ENCODE measurements at regions not wholly inside any gene's neighbourhood (a gene's known extent, or its start where the extent isn't known, plus 50 kb on each side); places are given as distances from the start of the nearest gene placed in this dataset.

DNA sequence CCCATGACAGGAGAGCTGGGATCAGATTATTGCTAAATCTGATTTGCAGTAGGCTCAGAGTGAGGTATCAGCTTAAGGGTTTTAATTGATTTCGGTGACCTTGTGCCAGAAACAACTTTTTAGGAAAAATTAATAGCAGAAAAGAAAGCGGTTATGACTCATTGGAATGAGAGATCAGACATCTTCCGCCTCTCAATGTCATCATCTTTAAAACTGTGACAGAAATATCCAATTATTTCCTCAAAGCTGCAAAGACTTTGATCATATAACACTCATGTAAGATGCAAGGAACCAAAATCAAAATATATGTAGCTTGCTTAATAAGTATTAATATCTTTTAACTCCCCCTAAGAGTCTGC, 190.1 kb upstream of the FOXF1 start:
- Mint-ChIP-seq H3K27ac (no peak overlapping the region), H3K27me3 (no peaks in the 10 kb centered on the region), H3K4me3 (no peak overlapping the region), H3K9me3 (peaks cover under 1% of the 10 kb centered on the region), H3K4me1 (ENCODE audit: low read depth) (no peaks in the 10 kb centered on the region), H3K36me3 (no peaks in the 10 kb centered on the region)
- CTCF ChIA-PET = interaction anchor here (0.9 kb wide), 1 partner anchor 198 kb away, joined by 4 read pairs; no protein-coding TSS in a partner anchor
- no peak for DNase-seq
- POLR2A ChIA-PET = no interaction called here
- intact Hi-C loops (cut with micrococcal nuclease) = no loop called here

DNA sequence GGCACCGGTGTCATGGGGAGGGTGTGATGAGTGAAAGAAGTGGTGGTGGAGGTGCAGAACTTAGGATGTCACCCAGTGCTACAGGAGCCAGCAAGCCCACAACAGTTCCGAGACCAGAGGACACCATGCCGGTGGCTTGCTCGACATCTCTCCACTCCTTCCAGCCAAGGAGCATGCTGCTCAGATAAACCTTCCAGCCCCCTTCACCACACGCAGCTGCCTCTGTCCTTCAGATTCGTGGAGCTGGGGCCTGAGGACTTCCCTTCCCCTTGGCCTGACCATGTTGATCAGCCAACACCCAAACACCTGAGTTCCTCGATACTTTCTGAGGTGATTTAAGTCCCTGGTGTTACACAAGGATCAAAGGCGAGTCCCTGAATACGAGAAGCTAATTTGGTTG, 188.8 kb upstream of the FOXF1 start:
- Mint-ChIP-seq H3K27me3 (peaks cover 2% of the 10 kb centered on the region), H3K36me3 (no peaks in the 10 kb centered on the region), H3K9me3 (peaks cover 6% of the 10 kb centered on the region), H3K27ac (no peak overlapping the region), H3K4me1 (ENCODE audit: low read depth) (no peaks in the 10 kb centered on the region), H3K4me3 (no peak overlapping the region)
- POLR2A ChIA-PET = no interaction called here
- no peak for DNase-seq
- CTCF ChIA-PET = no interaction called here
- intact Hi-C loops (cut with micrococcal nuclease) = no loop called here

DNA sequence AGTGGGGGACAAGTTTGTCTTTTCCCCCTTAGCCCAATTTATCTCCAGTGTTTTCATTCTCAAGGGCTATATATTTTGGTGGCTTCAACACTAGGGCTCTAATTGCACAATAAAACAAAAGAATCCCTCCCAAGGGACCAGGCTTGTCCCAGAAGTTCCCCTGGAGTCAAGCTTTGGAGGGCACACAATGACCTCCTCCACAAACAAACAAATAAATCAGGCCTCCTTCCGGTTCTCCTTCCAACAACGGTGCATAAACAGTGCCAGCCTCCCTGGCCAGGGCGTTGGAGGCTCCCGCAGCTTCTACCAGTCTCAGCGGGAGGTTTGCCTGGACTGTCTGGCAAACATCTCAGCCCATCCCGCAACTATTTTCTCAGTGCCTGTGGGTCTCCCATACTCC, 188.0 kb upstream of the FOXF1 start:
- no peaks in the 10 kb centered on the region for H3K4me1 Mint-ChIP-seq (ENCODE audit: low read depth)
- no peak overlapping the region for H3K27ac Mint-ChIP-seq
- intact Hi-C loops (cut with micrococcal nuclease) = no loop called here
- DNase-seq = no peak
- peaks cover 6% of the 10 kb centered on the region for H3K9me3 Mint-ChIP-seq
- no peak overlapping the region for H3K4me3 Mint-ChIP-seq
- POLR2A ChIA-PET = no interaction called here
- H3K27me3 Mint-ChIP-seq = peaks cover 3% of the 10 kb centered on the region
- H3K36me3 Mint-ChIP-seq = no peaks in the 10 kb centered on the region
- CTCF ChIA-PET = interaction anchor here (1.2 kb wide), 1 partner anchor 195 kb away, joined by 4 read pairs; no protein-coding TSS in a partner anchor

DNA sequence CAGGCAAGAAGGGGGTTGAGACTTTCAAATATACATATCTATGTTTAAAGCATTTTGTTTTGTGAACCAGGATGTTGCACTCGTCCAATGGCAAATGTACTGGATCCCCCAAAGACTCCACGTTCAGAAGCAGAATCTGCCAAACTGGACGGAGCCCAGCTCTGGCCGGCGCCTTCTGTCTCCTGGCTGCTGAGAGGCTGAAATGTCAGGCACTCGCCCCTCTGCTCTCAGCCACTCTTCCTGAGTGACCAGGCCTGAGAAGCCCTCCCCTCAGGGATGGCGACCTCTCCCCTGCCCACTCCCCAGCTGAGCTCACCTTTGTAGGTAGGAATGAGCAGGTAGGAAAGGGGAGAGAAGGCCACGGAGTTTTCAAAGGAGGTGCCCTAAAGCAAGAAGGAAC, 187.5 kb upstream of the FOXF1 start:
- H3K9me3 Mint-ChIP-seq = peaks cover 6% of the 10 kb centered on the region
- CTCF ChIA-PET = interaction anchor here (1.2 kb wide), 1 partner anchor 195 kb away, joined by 4 read pairs; no protein-coding TSS in a partner anchor
- H3K4me1 Mint-ChIP-seq (ENCODE audit: low read depth) = no peaks in the 10 kb centered on the region
- POLR2A ChIA-PET = no interaction called here
- H3K4me3 Mint-ChIP-seq = no peak overlapping the region
- intact Hi-C loops (cut with micrococcal nuclease) = no loop called here
- H3K36me3 Mint-ChIP-seq = no peaks in the 10 kb centered on the region
- H3K27ac Mint-ChIP-seq = no peak overlapping the region
- peaks cover 5% of the 10 kb centered on the region for H3K27me3 Mint-ChIP-seq
- no peak for DNase-seq

DNA sequence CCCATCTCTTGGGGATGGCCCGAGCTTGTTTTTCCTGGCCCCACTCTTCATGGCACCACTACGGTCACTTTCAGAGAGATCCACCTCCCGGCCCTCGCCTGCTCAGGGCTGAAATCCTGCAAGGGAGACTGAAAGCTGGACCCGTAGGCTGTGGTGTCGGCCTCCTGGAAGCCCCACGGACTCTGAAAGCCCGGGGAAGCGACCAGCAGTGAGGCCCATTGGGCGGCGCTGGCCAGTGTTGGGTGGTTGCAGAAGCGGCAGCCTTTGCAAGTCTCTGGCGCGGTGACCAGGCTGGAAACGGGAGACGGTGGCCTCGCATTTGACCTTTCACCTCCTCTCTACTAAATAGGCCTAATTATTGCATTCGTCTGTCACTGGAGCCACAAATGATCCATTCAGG, 186.0 kb upstream of the FOXF1 start:
- DNase-seq = no peak
- H3K4me1 Mint-ChIP-seq (ENCODE audit: low read depth) = peaks cover 4% of the 10 kb centered on the region
- H3K9me3 Mint-ChIP-seq = peaks cover 6% of the 10 kb centered on the region
- peaks cover 6% of the 10 kb centered on the region for H3K27me3 Mint-ChIP-seq
- no peaks in the 10 kb centered on the region for H3K36me3 Mint-ChIP-seq
- ChIA-PET CTCF (no interaction called here), POLR2A (no interaction called here)
- no peak overlapping the region for H3K27ac Mint-ChIP-seq
- H3K4me3 Mint-ChIP-seq = no peak overlapping the region
- intact Hi-C loops (cut with micrococcal nuclease) = no loop called here

DNA sequence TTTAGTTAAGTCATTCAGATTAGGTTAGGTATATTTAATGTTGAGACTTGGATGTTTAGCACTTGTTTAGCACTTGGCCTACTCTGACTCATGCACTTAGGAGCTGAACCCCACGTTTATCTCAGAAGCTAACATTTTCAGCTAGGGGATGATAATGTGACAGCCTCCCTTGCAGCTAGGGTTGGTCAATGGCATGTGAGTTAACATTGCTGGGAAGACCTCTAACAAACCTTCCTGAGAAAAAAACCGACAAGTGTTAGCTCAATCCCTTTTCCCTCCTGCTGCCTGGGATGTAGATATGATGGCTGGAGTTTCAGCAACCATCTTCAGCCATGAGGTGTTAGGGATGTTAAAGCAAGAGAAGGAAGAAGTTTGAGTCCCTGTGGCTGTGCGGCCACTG, 185.0 kb upstream of the FOXF1 start:
- intact Hi-C loops (cut with micrococcal nuclease) = no loop called here
- H3K27me3 Mint-ChIP-seq = peaks cover 11% of the 10 kb centered on the region
- ChIA-PET CTCF (no interaction called here), POLR2A (no interaction called here)
- peaks cover 6% of the 10 kb centered on the region for H3K9me3 Mint-ChIP-seq
- H3K4me3 Mint-ChIP-seq = no peak overlapping the region
- no peaks in the 10 kb centered on the region for H3K36me3 Mint-ChIP-seq
- peaks cover 4% of the 10 kb centered on the region for H3K4me1 Mint-ChIP-seq (ENCODE audit: low read depth)
- no peak overlapping the region for H3K27ac Mint-ChIP-seq
- DNase-seq = no peak

DNA sequence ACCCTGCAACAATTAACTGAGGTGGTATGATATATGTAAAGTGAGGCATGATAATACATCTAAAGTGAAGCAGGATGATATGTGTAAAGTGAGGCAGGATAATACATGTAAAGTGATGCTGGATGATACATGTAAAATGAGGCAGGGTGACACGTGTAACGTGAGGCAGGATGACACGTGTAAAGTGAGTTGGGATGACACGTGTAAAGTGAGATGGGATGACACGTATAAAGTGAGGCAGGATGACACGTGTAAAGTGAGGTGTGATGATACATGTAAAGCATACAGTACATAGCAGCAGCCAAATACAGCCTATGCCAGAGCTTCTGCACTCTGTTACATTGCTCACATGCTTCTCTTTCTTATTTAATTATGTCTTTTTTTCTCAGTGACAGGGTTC, 184.4 kb upstream of the FOXF1 start:
- CTCF ChIA-PET = no interaction called here

DNA sequence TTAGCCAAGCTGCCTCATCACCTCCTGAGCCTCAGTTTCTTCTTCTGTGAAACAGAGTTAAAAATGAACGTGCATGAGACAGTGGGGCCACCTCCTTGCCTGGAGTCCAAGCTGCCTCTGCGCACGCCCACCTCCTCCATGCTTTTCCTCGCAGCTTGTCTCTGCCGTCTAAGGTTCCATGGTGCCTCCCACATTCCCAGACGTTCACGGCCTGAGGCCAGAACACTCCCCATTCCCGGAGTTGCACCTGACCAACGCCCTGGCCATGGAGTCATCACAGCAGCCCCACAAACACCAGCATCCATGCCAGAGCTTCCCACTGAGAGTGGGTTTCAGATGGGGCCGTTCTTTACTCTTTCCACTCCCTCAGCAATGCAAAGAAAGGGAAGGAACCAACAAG, 183.0 kb upstream of the FOXF1 start:
- Mint-ChIP-seq H3K36me3 (no peaks in the 10 kb centered on the region), H3K4me1 (ENCODE audit: low read depth) (peaks cover 4% of the 10 kb centered on the region), H3K9me3 (peaks cover 6% of the 10 kb centered on the region), H3K27me3 (peaks cover 20% of the 10 kb centered on the region), H3K27ac (no peak overlapping the region), H3K4me3 (no peak overlapping the region)
- POLR2A ChIA-PET = no interaction called here
- intact Hi-C loops (cut with micrococcal nuclease) = no loop called here
- no peak for DNase-seq
- CTCF ChIA-PET = no interaction called here

More for the DNA sequence above, 184.4 kb upstream of the FOXF1 start:
- POLR2A ChIA-PET = no interaction called here
- H3K36me3 Mint-ChIP-seq = no peaks in the 10 kb centered on the region
- no peak for DNase-seq
- no peak overlapping the region for H3K27ac Mint-ChIP-seq
- H3K9me3 Mint-ChIP-seq = peaks cover 6% of the 10 kb centered on the region
- H3K27me3 Mint-ChIP-seq = peaks cover 14% of the 10 kb centered on the region
- H3K4me1 Mint-ChIP-seq (ENCODE audit: low read depth) = peaks cover 4% of the 10 kb centered on the region
- intact Hi-C loops (cut with micrococcal nuclease) = no loop called here
- H3K4me3 Mint-ChIP-seq = no peak overlapping the region

DNA sequence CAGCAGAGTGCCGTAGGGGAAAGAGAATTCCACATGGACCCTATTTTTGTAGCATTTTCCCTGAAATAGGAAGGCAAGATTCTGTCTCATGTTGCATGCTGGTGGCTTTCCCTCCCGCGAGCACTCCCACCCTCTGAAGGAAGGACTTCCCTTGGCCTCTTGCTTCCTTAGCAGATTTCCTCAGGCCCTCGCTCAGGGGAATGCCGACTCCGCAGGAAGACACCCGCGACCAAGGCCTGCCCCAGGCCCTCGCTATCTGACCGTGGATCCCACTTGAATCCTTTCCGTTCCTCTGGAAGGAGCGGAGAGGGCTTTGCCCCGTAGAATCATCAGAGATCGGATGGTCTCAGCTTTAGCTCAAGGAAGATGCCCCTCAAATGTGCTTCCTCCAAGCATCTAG, 179.4 kb upstream of the FOXF1 start:
- intact Hi-C loops (cut with micrococcal nuclease) = no loop called here
- CTCF ChIA-PET = no interaction called here
- DNase-seq = no peak
- Mint-ChIP-seq H3K9me3 (peaks cover under 1% of the 10 kb centered on the region), H3K4me3 (no peak overlapping the region), H3K27ac (no peak overlapping the region), H3K4me1 (ENCODE audit: low read depth) (peaks cover 4% of the 10 kb centered on the region), H3K36me3 (no peaks in the 10 kb centered on the region), H3K27me3 (peaks cover 24% of the 10 kb centered on the region)
- POLR2A ChIA-PET = no interaction called here

DNA sequence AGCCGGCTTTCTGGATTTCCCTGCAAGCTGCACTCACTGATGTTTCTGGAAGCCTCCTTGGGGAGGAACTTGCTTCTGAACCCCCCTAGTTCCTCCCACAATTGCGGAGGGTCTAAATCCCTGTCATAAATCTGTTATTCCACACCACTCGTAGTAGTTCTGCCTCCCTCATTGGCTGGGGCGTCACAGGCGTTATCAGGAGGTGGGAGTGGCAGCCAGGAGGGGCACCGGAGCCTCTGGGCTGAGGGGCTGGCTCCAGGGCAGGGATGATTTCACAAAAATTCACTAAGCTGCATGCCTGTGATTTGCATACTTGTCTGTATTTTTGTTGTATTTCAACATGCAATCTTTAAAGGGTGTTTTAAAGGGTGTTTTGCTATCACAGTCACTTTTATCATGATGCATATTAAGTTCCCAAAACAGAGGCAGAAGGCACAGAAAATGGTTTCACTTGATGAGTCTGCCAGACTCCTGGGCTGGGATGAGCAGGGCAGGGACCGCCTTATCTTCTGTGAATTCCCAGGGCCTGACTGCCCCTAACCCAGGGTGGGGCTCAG, 176.2 kb upstream of the FOXF1 start:
- no peaks in the 10 kb centered on the region for H3K36me3 Mint-ChIP-seq
- H3K27ac Mint-ChIP-seq = no peak overlapping the region
- H3K27me3 Mint-ChIP-seq = peaks cover 21% of the 10 kb centered on the region
- H3K4me1 Mint-ChIP-seq (ENCODE audit: low read depth) = no peaks in the 10 kb centered on the region
- intact Hi-C loops (cut with micrococcal nuclease) = no loop called here
- DNase-seq = no peak
- ChIA-PET POLR2A (interaction anchor here (0.6 kb wide), 1 partner anchor 81 kb away, joined by 3 read pairs; no protein-coding TSS in a partner anchor), CTCF (no interaction called here)
- H3K9me3 Mint-ChIP-seq = peaks cover 4% of the 10 kb centered on the region
- H3K4me3 Mint-ChIP-seq = no peak overlapping the region

DNA sequence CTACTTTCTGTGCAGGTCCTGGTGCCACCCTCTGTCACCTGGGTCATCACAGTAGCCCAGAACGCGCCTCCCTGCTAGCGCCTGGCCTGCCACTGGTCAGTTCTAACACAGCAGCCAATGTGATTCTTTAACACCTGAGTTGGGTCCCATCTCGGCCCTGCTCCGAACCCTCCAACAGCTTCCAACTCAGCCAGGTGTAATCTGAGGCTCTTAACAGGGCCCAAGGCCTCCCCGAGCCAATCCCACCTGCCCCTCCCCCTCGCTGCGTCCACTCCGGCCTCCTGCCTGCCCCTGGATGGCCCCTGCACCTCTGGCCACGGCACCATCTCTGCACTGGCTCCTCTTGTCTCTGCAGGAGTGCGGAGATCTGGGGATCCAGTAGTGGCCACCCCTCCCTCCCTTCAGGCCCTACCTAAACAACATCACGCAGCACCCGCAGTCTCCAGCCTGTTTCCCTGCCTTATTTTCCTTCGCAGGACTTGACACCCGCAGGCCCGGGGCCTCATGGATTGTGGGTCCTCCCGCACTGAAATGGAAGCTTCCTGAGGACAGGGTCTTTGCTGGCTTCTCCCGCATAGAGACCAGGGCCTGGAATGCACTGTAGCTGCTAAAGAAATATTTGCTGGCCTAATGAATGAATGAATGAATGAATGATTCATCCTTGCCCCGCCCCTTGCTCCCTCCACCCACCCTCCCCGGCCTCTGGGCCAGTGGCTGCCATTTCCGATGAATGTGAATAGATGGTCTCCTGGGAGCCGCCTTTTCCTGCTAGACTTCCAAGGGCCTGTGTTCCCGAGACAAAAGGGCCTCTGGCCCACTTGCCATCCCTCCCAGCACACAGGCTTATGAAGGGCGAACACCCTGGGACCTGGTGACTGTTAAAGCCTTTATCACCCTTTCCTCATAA, 174.8 kb upstream of the FOXF1 start:
- peaks cover 14% of the 10 kb centered on the region for H3K27me3 Mint-ChIP-seq
- no peaks in the 10 kb centered on the region for H3K4me1 Mint-ChIP-seq (ENCODE audit: low read depth)
- no peak overlapping the region for H3K27ac Mint-ChIP-seq
- intact Hi-C loops (cut with micrococcal nuclease) = no loop called here
- POLR2A ChIA-PET = no interaction called here
- no peaks in the 10 kb centered on the region for H3K36me3 Mint-ChIP-seq
- CTCF ChIA-PET = no interaction called here
- H3K4me3 Mint-ChIP-seq = no peak overlapping the region
- DNase-seq = no peak
- H3K9me3 Mint-ChIP-seq = peaks cover 4% of the 10 kb centered on the region

DNA sequence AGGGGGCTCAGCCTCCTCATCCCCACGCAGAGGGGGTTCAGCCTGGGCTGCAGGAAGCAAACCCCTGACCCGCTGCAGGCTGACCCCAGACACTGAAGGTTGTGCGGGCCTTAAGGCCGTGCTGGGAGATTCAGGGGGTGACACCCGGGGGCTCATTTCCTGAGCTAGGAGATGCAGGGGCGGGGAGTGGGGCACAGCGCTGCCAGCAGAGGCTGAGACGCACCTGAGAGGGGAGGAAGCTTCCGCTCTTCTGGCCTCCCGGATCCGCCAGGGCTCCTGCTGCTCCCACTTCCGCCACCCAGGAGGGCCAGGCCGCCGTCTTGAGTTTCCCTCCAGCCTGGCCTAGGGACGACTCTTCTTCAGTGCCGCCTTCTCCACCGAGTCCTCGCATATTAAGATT, 173.2 kb upstream of the FOXF1 start:
- POLR2A ChIA-PET = no interaction called here
- intact Hi-C loops (cut with micrococcal nuclease) = no loop called here
- no peaks in the 10 kb centered on the region for H3K4me1 Mint-ChIP-seq (ENCODE audit: low read depth)

More for the DNA sequence above, 173.2 kb upstream of the FOXF1 start:
- peaks cover 12% of the 10 kb centered on the region for H3K27me3 Mint-ChIP-seq
- no peak overlapping the region for H3K4me3 Mint-ChIP-seq
- no peak overlapping the region for H3K27ac Mint-ChIP-seq
- DNase-seq = no peak
- no peaks in the 10 kb centered on the region for H3K36me3 Mint-ChIP-seq
- H3K9me3 Mint-ChIP-seq = peaks cover 4% of the 10 kb centered on the region
- CTCF ChIA-PET = no interaction called here
